ENCODE measurements at regions not wholly inside any gene's neighbourhood (a gene's known extent, or its start where the extent isn't known, plus 50 kb on each side); places are given as distances from the start of the nearest gene placed in this dataset.

- TF ChIP-seq, protein P1, sequence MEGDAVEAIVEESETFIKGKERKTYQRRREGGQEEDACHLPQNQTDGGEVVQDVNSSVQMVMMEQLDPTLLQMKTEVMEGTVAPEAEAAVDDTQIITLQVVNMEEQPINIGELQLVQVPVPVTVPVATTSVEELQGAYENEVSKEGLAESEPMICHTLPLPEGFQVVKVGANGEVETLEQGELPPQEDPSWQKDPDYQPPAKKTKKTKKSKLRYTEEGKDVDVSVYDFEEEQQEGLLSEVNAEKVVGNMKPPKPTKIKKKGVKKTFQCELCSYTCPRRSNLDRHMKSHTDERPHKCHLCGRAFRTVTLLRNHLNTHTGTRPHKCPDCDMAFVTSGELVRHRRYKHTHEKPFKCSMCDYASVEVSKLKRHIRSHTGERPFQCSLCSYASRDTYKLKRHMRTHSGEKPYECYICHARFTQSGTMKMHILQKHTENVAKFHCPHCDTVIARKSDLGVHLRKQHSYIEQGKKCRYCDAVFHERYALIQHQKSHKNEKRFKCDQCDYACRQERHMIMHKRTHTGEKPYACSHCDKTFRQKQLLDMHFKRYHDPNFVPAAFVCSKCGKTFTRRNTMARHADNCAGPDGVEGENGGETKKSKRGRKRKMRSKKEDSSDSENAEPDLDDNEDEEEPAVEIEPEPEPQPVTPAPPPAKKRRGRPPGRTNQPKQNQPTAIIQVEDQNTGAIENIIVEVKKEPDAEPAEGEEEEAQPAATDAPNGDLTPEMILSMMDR (IDR thresholded peaks at IDR 0.05; ENCODE audit: low read depth, low read length), result no peak
- TF ChIP-seq POLR2A (IDR thresholded peaks at IDR 0.05; ENCODE audit: extremely low read depth, insufficient read length) (no peak), MYC (IDR thresholded peaks at IDR 0.05; ENCODE audit: low read depth, low read length) (no peak), MAX (IDR thresholded peaks at IDR 0.05; ENCODE audit: low read depth, low read length) (no peak)
Measured at GRCh38 chr12:25719505-25719904, 166.4 kb upstream of the LMNTD1 start.
